ENCODE measurements at regions not wholly inside any gene's neighbourhood (a gene's known extent, or its start where the extent isn't known, plus 50 kb on each side); places are given as distances from the start of the nearest gene placed in this dataset.
A peak's percentile ranks its signal among the peaks of the same experiment; 100 is the strongest.

DNA sequence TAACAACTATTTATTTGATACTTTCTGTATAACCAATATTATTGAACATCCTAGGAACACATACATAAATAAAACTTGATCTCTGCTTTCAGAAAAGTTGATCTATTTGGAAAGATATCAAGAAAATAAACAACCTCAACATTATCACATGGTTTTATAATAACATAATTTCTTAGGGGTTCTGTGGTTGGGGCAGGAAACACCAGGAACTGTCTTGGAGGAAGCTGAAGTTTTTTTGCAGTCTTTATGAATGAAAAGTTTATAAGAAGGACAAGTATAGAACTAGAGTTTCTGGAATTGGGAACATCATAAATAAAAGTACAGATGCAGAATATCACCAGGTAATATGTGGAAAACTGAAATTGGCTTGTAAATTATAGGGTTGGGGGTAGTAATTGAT, 296.1 kb downstream of the TAF11L14 start:
- no peak overlapping the region for H2AK5ac ChIP-seq (ENCODE audit: low read length)
- no peak overlapping the region for H2BK120ac ChIP-seq (ENCODE audit: insufficient read depth, low read length, poor library complexity)
- no peak overlapping the region for H4K8ac ChIP-seq (ENCODE audit: low read depth, low read length)
- H3K4me2 ChIP-seq (ENCODE audit: low read length), result no peak overlapping the region
- no peak overlapping the region for H3K4me3 ChIP-seq (ENCODE audit: low read depth, low read length)
- no peak overlapping the region for H4K91ac ChIP-seq (ENCODE audit: low read depth, low read length)
- no peak overlapping the region for H3K14ac ChIP-seq (ENCODE audit: low read length)
- H3K4me1 ChIP-seq (ENCODE audit: control insufficient read depth in 1 of 2, insufficient read depth in 2 of 2, low read length in 2 of 2), result no peaks in the 10 kb centered on the region
- H3K9ac ChIP-seq (ENCODE audit: low read length), result no peak overlapping the region
- H2BK12ac ChIP-seq (ENCODE audit: low read length), result no peak overlapping the region
- H3K79me2 ChIP-seq (ENCODE audit: control insufficient read depth, insufficient read depth, low read length, poor library complexity), result no peaks in the 10 kb centered on the region
- no peak overlapping the region for H3K4ac ChIP-seq (ENCODE audit: low read depth, low read length)
- peaks cover 3% of the 10 kb centered on the region for H3K9me3 ChIP-seq (ENCODE audit: insufficient read depth, low read depth, low read length)
- H3K36me3 ChIP-seq (ENCODE audit: control insufficient read depth in 1 of 2, insufficient read depth in 2 of 2, low read length in 2 of 2), result no peaks in the 10 kb centered on the region
- no peak overlapping the region for H3K18ac ChIP-seq (ENCODE audit: low read length)
- H3K23ac ChIP-seq (ENCODE audit: low read length), result no peak overlapping the region
- no peaks in the 10 kb centered on the region for H3K79me1 ChIP-seq (ENCODE audit: low read length)
- no peak overlapping the region for H4K12ac ChIP-seq (ENCODE audit: low read depth, low read length)
- no peaks in the 10 kb centered on the region for H3K27me3 ChIP-seq (ENCODE audit: insufficient read depth, low read length)
- no peak overlapping the region for H3K27ac ChIP-seq (ENCODE audit: low read depth, low read length)
- DNase-seq, result no peak
- H2BK5ac ChIP-seq (ENCODE audit: low read depth, low read length, poor library complexity), result no peak overlapping the region
- no peak overlapping the region for H2AFZ ChIP-seq (ENCODE audit: insufficient read depth, low read length, poor library complexity)

DNA sequence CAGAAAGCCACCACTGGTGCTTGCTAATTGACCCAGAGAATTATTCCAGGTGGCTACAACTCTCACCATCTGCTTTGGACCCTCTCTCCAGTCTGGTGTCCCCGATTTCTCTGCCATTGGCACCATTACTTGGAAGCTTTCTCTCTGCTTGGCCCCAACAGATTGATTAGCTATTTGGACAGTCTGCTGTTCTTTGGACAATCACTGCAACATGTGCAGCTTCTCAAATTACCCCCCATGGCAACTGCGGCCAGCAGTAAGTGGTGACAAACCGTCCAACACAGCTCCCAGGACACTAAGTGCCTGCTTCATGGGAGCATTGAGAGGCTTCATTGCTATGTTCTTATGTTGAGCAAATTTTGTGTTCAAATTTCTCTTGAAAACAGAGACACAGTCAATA, 309.8 kb downstream of the TAF11L14 start:
- H4K8ac ChIP-seq (ENCODE audit: low read depth, low read length), result no peak overlapping the region
- no peak overlapping the region for H4K91ac ChIP-seq (ENCODE audit: low read depth, low read length)
- no peaks in the 10 kb centered on the region for H3K79me2 ChIP-seq (ENCODE audit: control insufficient read depth, insufficient read depth, low read length, poor library complexity)
- H3K9ac ChIP-seq (ENCODE audit: low read length), result no peak overlapping the region
- H3K4me1 ChIP-seq (ENCODE audit: control insufficient read depth in 1 of 2, insufficient read depth in 2 of 2, low read length in 2 of 2), result no peaks in the 10 kb centered on the region
- H3K79me1 ChIP-seq (ENCODE audit: low read length), result no peaks in the 10 kb centered on the region
- H2BK5ac ChIP-seq (ENCODE audit: low read depth, low read length, poor library complexity), result no peak overlapping the region
- no peak overlapping the region for H2BK120ac ChIP-seq (ENCODE audit: insufficient read depth, low read length, poor library complexity)
- H3K4me3 ChIP-seq (ENCODE audit: low read depth, low read length), result no peak overlapping the region
- no CpG with 5 or more reads among the region's 3 CpGs for WGBS (ENCODE audit: extremely low coverage, insufficient coverage, insufficient read length)
- H2AK5ac ChIP-seq (ENCODE audit: low read length), result no peak overlapping the region
- H2AFZ ChIP-seq (ENCODE audit: insufficient read depth, low read length, poor library complexity), result no peak overlapping the region
- no peaks in the 10 kb centered on the region for H3K9me3 ChIP-seq (ENCODE audit: insufficient read depth, low read depth, low read length)
- no peak overlapping the region for H2BK12ac ChIP-seq (ENCODE audit: low read length)
- H3K36me3 ChIP-seq (ENCODE audit: control insufficient read depth in 1 of 2, insufficient read depth in 2 of 2, low read length in 2 of 2), result no peaks in the 10 kb centered on the region
- H3K4ac ChIP-seq (ENCODE audit: low read depth, low read length), result no peak overlapping the region
- H3K4me2 ChIP-seq (ENCODE audit: low read length), result no peak overlapping the region
- no peak overlapping the region for H4K12ac ChIP-seq (ENCODE audit: low read depth, low read length)
- no peak for DNase-seq
- no peak overlapping the region for H3K27ac ChIP-seq (ENCODE audit: low read depth, low read length)
- no peak overlapping the region for H3K14ac ChIP-seq (ENCODE audit: low read length)
- no peaks in the 10 kb centered on the region for H3K27me3 ChIP-seq (ENCODE audit: insufficient read depth, low read length)
- no peak overlapping the region for H3K18ac ChIP-seq (ENCODE audit: low read length)
- no peak overlapping the region for H3K23ac ChIP-seq (ENCODE audit: low read length)

DNA sequence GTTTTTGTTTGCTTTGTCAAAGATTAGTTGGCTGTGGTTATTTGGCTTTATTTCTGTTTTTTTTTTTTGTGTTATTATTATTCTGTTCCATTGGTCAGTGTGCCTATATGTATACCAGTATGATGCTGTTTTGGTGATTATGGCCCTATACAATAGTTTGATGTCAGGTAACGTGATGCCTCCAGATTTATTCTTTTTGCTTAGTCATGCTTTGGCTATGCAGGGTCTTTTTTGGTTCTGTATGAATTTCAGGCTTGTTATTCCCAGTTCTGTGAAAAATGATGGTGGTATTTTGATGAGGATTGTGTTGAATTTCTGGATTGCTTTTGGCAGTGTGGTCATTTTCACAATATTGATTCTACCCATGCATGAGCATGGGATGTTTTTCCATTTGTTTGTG, 312.8 kb downstream of the TAF11L14 start:
- Histone ChIP-seq H2AK5ac (ENCODE audit: low read length) (no peak overlapping the region), H2BK120ac (ENCODE audit: insufficient read depth, low read length, poor library complexity) (no peak overlapping the region), H4K12ac (ENCODE audit: low read depth, low read length) (no peak overlapping the region), H3K23ac (ENCODE audit: low read length) (no peak overlapping the region), H3K79me2 (ENCODE audit: control insufficient read depth, insufficient read depth, low read length, poor library complexity) (no peaks in the 10 kb centered on the region), H3K4me1 (ENCODE audit: control insufficient read depth in 1 of 2, insufficient read depth in 2 of 2, low read length in 2 of 2) (peaks cover 5 to 9% of the 10 kb centered on the region in 2 experiments), H2AFZ (ENCODE audit: insufficient read depth, low read length, poor library complexity) (no peak overlapping the region), H3K27me3 (ENCODE audit: insufficient read depth, low read length) (no peaks in the 10 kb centered on the region), H3K14ac (ENCODE audit: low read length) (no peak overlapping the region), H3K9ac (ENCODE audit: low read length) (no peak overlapping the region), H3K4me2 (ENCODE audit: low read length) (no peak overlapping the region), H4K8ac (ENCODE audit: low read depth, low read length) (no peak overlapping the region), H3K18ac (ENCODE audit: low read length) (no peak overlapping the region), H3K9me3 (ENCODE audit: insufficient read depth, low read depth, low read length) (no peaks in the 10 kb centered on the region), H3K36me3 (ENCODE audit: control insufficient read depth in 1 of 2, insufficient read depth in 2 of 2, low read length in 2 of 2) (no peaks in the 10 kb centered on the region), H3K4ac (ENCODE audit: low read depth, low read length) (no peak overlapping the region), H3K27ac (ENCODE audit: low read depth, low read length) (no peak overlapping the region), H3K4me3 (ENCODE audit: low read depth, low read length) (no peak overlapping the region), H2BK12ac (ENCODE audit: low read length) (no peak overlapping the region), H3K79me1 (ENCODE audit: low read length) (peaks cover under 1% of the 10 kb centered on the region), H2BK5ac (ENCODE audit: low read depth, low read length, poor library complexity) (no peak overlapping the region), H4K91ac (ENCODE audit: low read depth, low read length) (no peak overlapping the region)
- DNase-seq, result no peak
- WGBS (ENCODE audit: extremely low coverage, insufficient coverage, insufficient read length), result no CpG with 5 or more reads among the region's 1 CpG

DNA sequence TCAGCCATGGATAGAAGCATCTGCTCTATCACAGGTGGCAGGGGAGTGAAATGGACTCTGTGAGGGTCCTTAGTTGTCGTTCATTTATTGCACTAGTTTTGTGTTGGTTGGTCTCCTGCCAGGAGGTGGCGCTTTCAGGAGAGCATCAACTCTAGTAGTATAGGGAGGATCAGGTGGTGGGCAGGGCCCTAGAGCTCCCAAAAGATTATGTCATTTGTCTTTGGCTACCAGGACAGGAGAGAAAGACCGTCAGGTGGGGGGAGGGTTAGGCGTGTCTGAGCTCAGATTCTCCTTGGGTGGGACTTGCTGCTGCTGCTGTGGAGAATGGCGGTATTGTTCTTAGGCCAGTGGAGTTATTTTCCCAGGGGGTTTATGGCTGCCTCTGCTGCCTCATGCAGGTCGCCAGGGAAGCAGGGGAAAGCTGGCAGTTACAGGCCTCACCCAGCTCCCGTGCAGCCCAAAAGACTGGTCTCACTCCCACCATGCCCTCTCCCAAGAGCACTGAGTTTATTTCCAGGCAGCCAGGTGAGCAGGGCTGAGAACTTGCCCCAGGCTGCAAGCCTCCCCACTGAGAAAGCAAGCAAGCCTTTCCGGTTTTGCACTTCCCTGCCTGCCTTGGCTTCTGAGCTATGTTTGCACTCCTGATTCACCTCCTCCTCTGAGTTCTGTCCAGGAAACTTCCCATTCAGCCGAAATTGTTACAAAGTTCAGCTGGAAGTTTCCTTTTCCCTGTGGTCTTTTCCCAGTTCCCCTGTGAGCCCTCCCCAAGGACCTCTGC, 317.3 kb downstream of the TAF11L14 start:
- H3K79me1 ChIP-seq (ENCODE audit: low read length), result peaks cover 2% of the 10 kb centered on the region
- H3K14ac ChIP-seq (ENCODE audit: low read length), result no peak overlapping the region
- H3K27me3 ChIP-seq (ENCODE audit: insufficient read depth, low read length), result no peaks in the 10 kb centered on the region
- no peak overlapping the region for H3K9ac ChIP-seq (ENCODE audit: low read length)
- no peak overlapping the region for H4K12ac ChIP-seq (ENCODE audit: low read depth, low read length)
- DNase-seq, result peak; percentile 51 to 77
- no peak overlapping the region for H3K23ac ChIP-seq (ENCODE audit: low read length)
- H3K4me2 ChIP-seq (ENCODE audit: low read length), result peak overlapping the region; percentile 28
- no peak overlapping the region for H2BK120ac ChIP-seq (ENCODE audit: insufficient read depth, low read length, poor library complexity)
- H2AK5ac ChIP-seq (ENCODE audit: low read length), result no peak overlapping the region
- H4K8ac ChIP-seq (ENCODE audit: low read depth, low read length), result no peak overlapping the region
- peak overlapping the region; percentile 5 for H4K91ac ChIP-seq (ENCODE audit: low read depth, low read length)
- H3K36me3 ChIP-seq (ENCODE audit: control insufficient read depth in 1 of 2, insufficient read depth in 2 of 2, low read length in 2 of 2), result no peaks in the 10 kb centered on the region
- no peak overlapping the region for H2BK12ac ChIP-seq (ENCODE audit: low read length)
- H3K4ac ChIP-seq (ENCODE audit: low read depth, low read length), result no peak overlapping the region
- no peak overlapping the region for H3K4me3 ChIP-seq (ENCODE audit: low read depth, low read length)
- no peak overlapping the region for H2BK5ac ChIP-seq (ENCODE audit: low read depth, low read length, poor library complexity)
- no peak overlapping the region for H3K18ac ChIP-seq (ENCODE audit: low read length)
- H3K4me1 ChIP-seq (ENCODE audit: control insufficient read depth in 1 of 2, insufficient read depth in 2 of 2, low read length in 2 of 2), result peaks cover 5 to 11% of the 10 kb centered on the region in 2 experiments
- H3K9me3 ChIP-seq (ENCODE audit: insufficient read depth, low read depth, low read length), result no peaks in the 10 kb centered on the region
- no peaks in the 10 kb centered on the region for H3K79me2 ChIP-seq (ENCODE audit: control insufficient read depth, insufficient read depth, low read length, poor library complexity)
- no peak overlapping the region for H3K27ac ChIP-seq (ENCODE audit: low read depth, low read length)
- WGBS (ENCODE audit: extremely low coverage, insufficient coverage, insufficient read length), result no CpG with 5 or more reads among the region's 9 CpGs
- H2AFZ ChIP-seq (ENCODE audit: insufficient read depth, low read length, poor library complexity), result peak overlapping the region; percentile 17

All from trophoblast cell (in vitro differentiated cells and primary cell).